ENCODE measurements at regions not wholly inside any gene's neighbourhood (a gene's known extent, or its start where the extent isn't known, plus 50 kb on each side); places are given as distances from the start of the nearest gene placed in this dataset.

- ATAC-seq: peak; percentile 36
- peak; percentile 42 to 79 (median 62) for DNase-seq
- Mint-ChIP-seq H3K27ac (peak overlapping the region in 2 of 9 donors; percentile 36 to 84), H3K4me1 (peaks cover 45 to 86% (median 61%) of the 10 kb centered on the region in 7 donors), H3K27me3 (peaks cover 0 to 37% (median 6%) of the 10 kb centered on the region in 5 donors), H3K9me3 (peaks cover 0 to 8% (median 0%) of the 10 kb centered on the region in 11 donors), H3K4me3 (peak overlapping the region in 3 of 10 donors; percentile 13 to 36 (median 33)), H3K36me3 (peaks cover 0 to 14% (median 0%) of the 10 kb centered on the region in 5 donors)
- H3K4me3 ChIP-seq (ENCODE audit: low read length): no peak overlapping the region
- H3K36me3 ChIP-seq (ENCODE audit: control insufficient read depth in 2 of 3, insufficient read depth in 3 of 3, low read length in 3 of 3): no peaks in the 10 kb centered on the region
- H3K27me3 ChIP-seq (ENCODE audit: control insufficient read depth in 2 of 2, insufficient read depth in 2 of 2, low read length in 2 of 2): no peaks in the 10 kb centered on the region
- peaks cover 42 to 46% of the 10 kb centered on the region in 2 donors for H3K4me1 ChIP-seq (ENCODE audit: control insufficient read depth in 2 of 2, insufficient read depth in 2 of 2, low read length in 2 of 2)
- ChIA-PET CTCF (interaction anchor here (0.9 to 4.0 kb wide), 21 partner anchors 9 to 1021 kb away, joined by 3 to 23 read pairs (median 4); no protein-coding TSS in a partner anchor), POLR2A (interaction anchor here (0.8 to 1.0 kb wide), 2 partner anchors 47 to 1019 kb away, joined by 4 to 5 read pairs; no protein-coding TSS in a partner anchor)
- no peaks in the 10 kb centered on the region for H3K9me3 ChIP-seq (ENCODE audit: control insufficient read depth in 2 of 3, low read length in 3 of 3)
- intact Hi-C loops (cut with micrococcal nuclease): loop anchor here (1.0 to 2.0 kb wide), 8 partner anchors 8 to 1429 kb away; no protein-coding TSS in a partner anchor
- H3K27ac ChIP-seq (ENCODE audit: low read depth, low read length): no peak overlapping the region
These were observed 275.3 kb downstream of the UACA start for GRCh38 chr15:70488002-70488605.

- Mint-ChIP-seq H3K27ac (peak overlapping the region in 1 of 9 donors; percentile 36), H3K36me3 (peaks cover 0 to 19% (median 0%) of the 10 kb centered on the region in 5 donors), H3K4me1 (peaks cover 38 to 84% (median 54%) of the 10 kb centered on the region in 7 donors), H3K4me3 (peak overlapping the region in 2 of 10 donors; percentile 4 to 16), H3K9me3 (peaks cover 0 to 8% (median 0%) of the 10 kb centered on the region in 11 donors), H3K27me3 (peaks cover 0 to 43% (median 11%) of the 10 kb centered on the region in 5 donors)
- intact Hi-C loops (cut with micrococcal nuclease): loop anchor here in 1 of 2 donors (2.0 kb wide), 1 partner anchor 21 kb away; no protein-coding TSS in a partner anchor
- Histone ChIP-seq H3K27ac (ENCODE audit: low read depth, low read length) (no peak overlapping the region), H3K36me3 (ENCODE audit: control insufficient read depth in 2 of 3, insufficient read depth in 3 of 3, low read length in 3 of 3) (no peaks in the 10 kb centered on the region), H3K9me3 (ENCODE audit: control insufficient read depth in 2 of 3, low read length in 3 of 3) (no peaks in the 10 kb centered on the region), H3K27me3 (ENCODE audit: control insufficient read depth in 2 of 2, insufficient read depth in 2 of 2, low read length in 2 of 2) (no peaks in the 10 kb centered on the region), H3K4me3 (ENCODE audit: low read length) (no peak overlapping the region), H3K4me1 (ENCODE audit: control insufficient read depth in 2 of 2, insufficient read depth in 2 of 2, low read length in 2 of 2) (peaks cover 35 to 39% of the 10 kb centered on the region in 2 donors)
- ChIA-PET CTCF (interaction anchor here (0.6 to 4.0 kb wide), 20 partner anchors 8 to 1020 kb away, joined by 3 to 23 read pairs (median 4); no protein-coding TSS in a partner anchor), POLR2A (interaction anchor here (0.8 to 1.0 kb wide), 2 partner anchors 48 to 1018 kb away, joined by 4 to 5 read pairs; no protein-coding TSS in a partner anchor)
- DNase-seq: no peak
- no peak for ATAC-seq
These were observed 276.0 kb downstream of the UACA start for GRCh38 chr15:70487387-70487740.

- ChIA-PET POLR2A (no interaction called here), CTCF (interaction anchor here (0.6 to 4.0 kb wide), 15 partner anchors 8 to 1019 kb away, joined by 3 to 23 read pairs (median 5); no protein-coding TSS in a partner anchor)
- H3K27ac Mint-ChIP-seq: peak overlapping the region in 4 of 9 donors; percentile 29 to 86 (median 34)
- peaks cover 0 to 22% (median 0%) of the 10 kb centered on the region in 5 donors for H3K36me3 Mint-ChIP-seq
- Histone ChIP-seq H3K9me3 (ENCODE audit: control insufficient read depth in 2 of 3, low read length in 3 of 3) (no peaks in the 10 kb centered on the region), H3K4me1 (ENCODE audit: control insufficient read depth in 2 of 2, insufficient read depth in 2 of 2, low read length in 2 of 2) (peaks cover 29 to 34% of the 10 kb centered on the region in 2 donors), H3K36me3 (ENCODE audit: control insufficient read depth in 2 of 3, insufficient read depth in 3 of 3, low read length in 3 of 3) (no peaks in the 10 kb centered on the region), H3K27me3 (ENCODE audit: control insufficient read depth in 2 of 2, insufficient read depth in 2 of 2, low read length in 2 of 2) (no peaks in the 10 kb centered on the region), H3K27ac (ENCODE audit: low read depth, low read length) (no peak overlapping the region), H3K4me3 (ENCODE audit: low read length) (no peak overlapping the region)
- H3K27me3 Mint-ChIP-seq: peaks cover 0 to 47% (median 14%) of the 10 kb centered on the region in 5 donors
- peak in 2 of 9 donors; percentile 21 to 80 for DNase-seq
- ATAC-seq: peak; percentile 82
- intact Hi-C loops (cut with micrococcal nuclease): loop anchor here in 1 of 2 donors (2.0 kb wide), 1 partner anchor 20 kb away; no protein-coding TSS in a partner anchor
- H3K4me3 Mint-ChIP-seq: peak overlapping the region in 4 of 10 donors; percentile 21 to 65 (median 51)
- peaks cover 0 to 8% (median 0%) of the 10 kb centered on the region in 11 donors for H3K9me3 Mint-ChIP-seq
- peaks cover 31 to 81% (median 48%) of the 10 kb centered on the region in 7 donors for H3K4me1 Mint-ChIP-seq
These were observed 276.6 kb downstream of the UACA start for GRCh38 chr15:70486451-70487386.

- DNase-seq (no peak), ATAC-seq (no peak)
- no peak overlapping the region for H3K27ac ChIP-seq (ENCODE audit: low read depth, low read length)
- ChIA-PET CTCF (interaction anchor here (1.5 to 4.0 kb wide), 2 partner anchors 11 to 19 kb away, joined by 4 to 23 read pairs; no protein-coding TSS in a partner anchor), POLR2A (no interaction called here)
- Mint-ChIP-seq H3K36me3 (peaks cover 0 to 22% (median 0%) of the 10 kb centered on the region in 5 donors), H3K4me1 (peaks cover 24 to 74% (median 41%) of the 10 kb centered on the region in 7 donors), H3K27me3 (peaks cover 0 to 47% (median 14%) of the 10 kb centered on the region in 5 donors), H3K27ac (peak overlapping the region in 4 of 9 donors; percentile 29 to 86 (median 34)), H3K9me3 (peaks cover 0 to 8% (median 0%) of the 10 kb centered on the region in 11 donors), H3K4me3 (peak overlapping the region in 4 of 10 donors; percentile 21 to 65 (median 51))
- H3K9me3 ChIP-seq (ENCODE audit: control insufficient read depth in 2 of 3, low read length in 3 of 3): no peaks in the 10 kb centered on the region
- H3K4me3 ChIP-seq (ENCODE audit: low read length): no peak overlapping the region
- H3K27me3 ChIP-seq (ENCODE audit: control insufficient read depth in 2 of 2, insufficient read depth in 2 of 2, low read length in 2 of 2): no peaks in the 10 kb centered on the region
- intact Hi-C loops (cut with micrococcal nuclease): loop anchor here in 1 of 2 donors (2.0 kb wide), 1 partner anchor 19 kb away; no protein-coding TSS in a partner anchor
- peaks cover 22 to 29% of the 10 kb centered on the region in 2 donors for H3K4me1 ChIP-seq (ENCODE audit: control insufficient read depth in 2 of 2, insufficient read depth in 2 of 2, low read length in 2 of 2)
- no peaks in the 10 kb centered on the region for H3K36me3 ChIP-seq (ENCODE audit: control insufficient read depth in 2 of 3, insufficient read depth in 3 of 3, low read length in 3 of 3)
These were observed 277.3 kb downstream of the UACA start for GRCh38 chr15:70486012-70486411.

- H3K9me3 Mint-ChIP-seq: peaks cover 0 to 8% (median 0%) of the 10 kb centered on the region in 11 donors
These were observed 278.4 kb downstream of the UACA start for GRCh38 chr15:70484993-70485392.

GRCh38 chr15:70483513-70483912 is 279.8 kb downstream of the UACA start:
- Histone ChIP-seq H3K4me1 (ENCODE audit: control insufficient read depth in 2 of 2, insufficient read depth in 2 of 2, low read length in 2 of 2) (peaks cover 23 to 48% of the 10 kb centered on the region in 2 donors), H3K36me3 (ENCODE audit: control insufficient read depth in 2 of 3, insufficient read depth in 3 of 3, low read length in 3 of 3) (no peaks in the 10 kb centered on the region), H3K27me3 (ENCODE audit: control insufficient read depth in 2 of 2, insufficient read depth in 2 of 2, low read length in 2 of 2) (no peaks in the 10 kb centered on the region), H3K9me3 (ENCODE audit: control insufficient read depth in 2 of 3, low read length in 3 of 3) (no peaks in the 10 kb centered on the region), H3K27ac (ENCODE audit: low read depth, low read length) (no peak overlapping the region), H3K4me3 (ENCODE audit: low read length) (no peak overlapping the region)
- intact Hi-C loops (cut with micrococcal nuclease): no loop called here
- H3K4me3 Mint-ChIP-seq: no peak overlapping the region
- H3K27me3 Mint-ChIP-seq: peaks cover 0 to 42% (median 11%) of the 10 kb centered on the region in 5 donors
- peaks cover 0 to 22% (median 0%) of the 10 kb centered on the region in 5 donors for H3K36me3 Mint-ChIP-seq
- H3K27ac Mint-ChIP-seq: no peak overlapping the region
- ChIA-PET POLR2A (no interaction called here), CTCF (interaction anchor here (1.2 kb wide), 1 partner anchor 24 kb away, joined by 3 read pairs; no protein-coding TSS in a partner anchor)
- peaks cover 29 to 72% (median 44%) of the 10 kb centered on the region in 7 donors for H3K4me1 Mint-ChIP-seq
- peaks cover 0 to 8% (median 0%) of the 10 kb centered on the region in 11 donors for H3K9me3 Mint-ChIP-seq
- no peak for ATAC-seq
- no peak for DNase-seq

More at GRCh38 chr15:70484993-70485392, 278.4 kb downstream of the UACA start:
- Mint-ChIP-seq H3K4me3 (no peak overlapping the region), H3K27me3 (peaks cover 0 to 51% (median 14%) of the 10 kb centered on the region in 5 donors), H3K27ac (no peak overlapping the region), H3K36me3 (peaks cover 0 to 22% (median 0%) of the 10 kb centered on the region in 5 donors), H3K4me1 (peaks cover 21 to 73% (median 39%) of the 10 kb centered on the region in 7 donors)
- Histone ChIP-seq H3K36me3 (ENCODE audit: control insufficient read depth in 2 of 3, insufficient read depth in 3 of 3, low read length in 3 of 3) (no peaks in the 10 kb centered on the region), H3K9me3 (ENCODE audit: control insufficient read depth in 2 of 3, low read length in 3 of 3) (no peaks in the 10 kb centered on the region), H3K27ac (ENCODE audit: low read depth, low read length) (no peak overlapping the region), H3K27me3 (ENCODE audit: control insufficient read depth in 2 of 2, insufficient read depth in 2 of 2, low read length in 2 of 2) (no peaks in the 10 kb centered on the region), H3K4me3 (ENCODE audit: low read length) (no peak overlapping the region), H3K4me1 (ENCODE audit: control insufficient read depth in 2 of 2, insufficient read depth in 2 of 2, low read length in 2 of 2) (peaks cover 19 to 34% of the 10 kb centered on the region in 2 donors)
- intact Hi-C loops (cut with micrococcal nuclease): no loop called here
- DNase-seq: no peak
- ChIA-PET POLR2A (no interaction called here), CTCF (interaction anchor here (4.0 kb wide), 1 partner anchor 18 kb away, joined by 23 read pairs; no protein-coding TSS in a partner anchor)
- ATAC-seq: no peak
